Caco-2 (cell line): ENCODE measurements at regions not wholly inside any gene's neighbourhood (a gene's known extent, or its start where the extent isn't known, plus 50 kb on each side); places are given as distances from the start of the nearest gene placed in this dataset.

Experiments
- BruUV-seq: library from RNA; stranded (reverse); fragments of 400-500 nt; replicated peaks from 2 replicates; lab custom pipeline; 2021; lab: Mats Ljungman, UMichigan
- CTCF ChIA-PET: fragments of 300-600 bp; sonication (Branson Sonifier 250); formaldehyde crosslinking; loops from one replicate; lab custom pipeline; 2022; ENCODE audit warnings: antibody characterized with exemption; lab: Charles Lee
- POLR2A ChIA-PET: fragments of 300-600 bp; sonication (Branson Sonifier 250); formaldehyde crosslinking; loops from one replicate; lab custom pipeline; 2022; ENCODE audit warnings: antibody characterized with exemption; lab: Charles Lee
- DNase-seq, 2 experiments: peaks; one replicate each; pipeline versions ENCODE4 v3.0.0 to v3.0.0-alpha.2; 2020 to 2022
- H3K27me3 ChIP-seq: replicated peaks from 2 replicates; pipeline ENCODE4 v1.6.0; 2011; ENCODE audit warnings: low read length; ENCODE audit not compliant: control insufficient read depth, insufficient read depth
- H3K36me3 ChIP-seq: 2 replicates; pipeline ENCODE4 v1.5.1; 2011; ENCODE audit warnings: low read length; ENCODE audit not compliant: control insufficient read depth, insufficient read depth
- H3K4me1 ChIP-seq: fragments of 250-450 bp; sonication (Bioruptor Pico); 2 replicates; pipeline ENCODE4 v1.5.1; 2020; ENCODE audit warnings: mild to moderate bottlenecking
- H3K4me3 ChIP-seq: 2 replicates; pipeline ENCODE4 v1.5.1; 2011; ENCODE audit warnings: low read depth, mild to moderate bottlenecking, control low read depth, low read length
- H3K9me3 ChIP-seq: fragments of 250-450 bp; sonication (Bioruptor Pico); 2 replicates; pipeline ENCODE4 v1.5.1; 2020; ENCODE audit warnings: mild to moderate bottlenecking, moderate library complexity
- H3K27ac Mint-ChIP-seq: one replicate; pipeline ENCODE4 v1.8.0; 2022; ENCODE audit warnings: mixed read lengths; ENCODE audit not compliant: unreplicated experiment
- H3K27me3 Mint-ChIP-seq: one replicate; pipeline ENCODE4 v1.8.0; 2022; ENCODE audit warnings: mixed read lengths; ENCODE audit not compliant: insufficient read depth, unreplicated experiment
- H3K36me3 Mint-ChIP-seq: one replicate; pipeline ENCODE4 v1.8.0; 2022; ENCODE audit warnings: mild to moderate bottlenecking, mixed read lengths; ENCODE audit not compliant: insufficient read depth, unreplicated experiment
- H3K4me1 Mint-ChIP-seq: one replicate; pipeline ENCODE4 v1.8.0; 2022; ENCODE audit warnings: low read depth, mixed read lengths; ENCODE audit not compliant: unreplicated experiment
- H3K4me3 Mint-ChIP-seq: one replicate; pipeline ENCODE4 v1.8.0; 2022; ENCODE audit warnings: mild to moderate bottlenecking, moderate library complexity, mixed read lengths; ENCODE audit not compliant: unreplicated experiment
- H3K9me3 Mint-ChIP-seq: one replicate; pipeline ENCODE4 v1.8.0; 2022; ENCODE audit warnings: mixed read lengths; ENCODE audit not compliant: unreplicated experiment
- CTCF ChIP-seq, 2 experiments: fragments of 200-600 bp in 1 of 2; IDR thresholded peaks; 1 replicate in 1 of 2; 2 replicates in 1 of 2; pipeline versions ENCODE4 v1.5.1 to v1.8.0; 2011 to 2022; ENCODE audit warnings: antibody characterized with exemption in 1 of 2, control low read depth in 1 of 2, inconsistent platforms in 1 of 2, low read depth in 1 of 2, low read length in 1 of 2, mild to moderate bottlenecking in 1 of 2, moderate library complexity in 1 of 2; ENCODE audit not compliant: insufficient read depth in 1 of 2, severe bottlenecking in 1 of 2, unreplicated experiment in 1 of 2
- intact Hi-C: fragments of 100-400 bp; cut with micrococcal nuclease; formaldehyde crosslinking; loops from one replicate; pipeline ENCODE4 v1.10.0; 2022; ENCODE audit not compliant: unreplicated experiment

- no peaks in the 10 kb centered on the region for H3K9me3 ChIP-seq
- POLR2A ChIA-PET, result no interaction called here
- no peak overlapping the region for H3K27ac Mint-ChIP-seq
- H3K27me3 Mint-ChIP-seq, result no peaks in the 10 kb centered on the region
- no TSS peak for BruUV-seq
- CTCF ChIA-PET, result no interaction called here
- no peak for TF ChIP-seq CTCF (IDR thresholded peaks at IDR 0.05; ENCODE audit: insufficient read depth in 1 of 2, low read depth in 1 of 2, low read length in 1 of 2, severe bottlenecking in 1 of 2, unreplicated experiment in 1 of 2)
- H3K36me3 Mint-ChIP-seq, result no peaks in the 10 kb centered on the region
- no peaks in the 10 kb centered on the region for H3K36me3 ChIP-seq
- H3K4me3 ChIP-seq, result no peak overlapping the region
- no peaks in the 10 kb centered on the region for H3K27me3 ChIP-seq
- DNase-seq, result no peak
- intact Hi-C loops, result no loop called here
- no peak overlapping the region for H3K4me3 Mint-ChIP-seq
- peaks cover 4% of the 10 kb centered on the region for H3K9me3 Mint-ChIP-seq
- 0 out of 2 replicates have a peak, but pooled peaks cover 4% of the 10 kb centered on the region for H3K4me1 ChIP-seq
- H3K4me1 Mint-ChIP-seq, result no peaks in the 10 kb centered on the region
Observed at GRCh38 chr6:85942844-85943243, 300.2 kb upstream of the SYNCRIP start.

GRCh38 chr6:85936916-85937315 is 294.2 kb upstream of the SYNCRIP start:
- H3K27me3 Mint-ChIP-seq, result no peaks in the 10 kb centered on the region
- no peaks in the 10 kb centered on the region for H3K9me3 ChIP-seq
- H3K4me3 ChIP-seq, result no peak overlapping the region
- no peaks in the 10 kb centered on the region for H3K36me3 ChIP-seq
- BruUV-seq, result no TSS peak
- CTCF ChIA-PET, result interaction anchor here (0.7 kb wide), 1 partner anchor 14 kb away, joined by 3 read pairs; no protein-coding TSS in a partner anchor
- intact Hi-C loops, result no loop called here
- TF ChIP-seq CTCF (IDR thresholded peaks at IDR 0.05; ENCODE audit: insufficient read depth in 1 of 2, low read depth in 1 of 2, low read length in 1 of 2, severe bottlenecking in 1 of 2, unreplicated experiment in 1 of 2), result no peak
- no peaks in the 10 kb centered on the region for H3K36me3 Mint-ChIP-seq
- no peak overlapping the region for H3K27ac Mint-ChIP-seq
- POLR2A ChIA-PET, result no interaction called here
- DNase-seq, result no peak
- H3K4me1 Mint-ChIP-seq, result no peaks in the 10 kb centered on the region
- H3K9me3 Mint-ChIP-seq, result peaks cover 8% of the 10 kb centered on the region
- H3K4me3 Mint-ChIP-seq, result no peak overlapping the region
- no peaks in the 10 kb centered on the region for H3K27me3 ChIP-seq
- H3K4me1 ChIP-seq, result no peaks in the 10 kb centered on the region

- Mint-ChIP-seq H3K4me1 (no peaks in the 10 kb centered on the region), H3K4me3 (no peak overlapping the region), H3K27ac (no peak overlapping the region), H3K27me3 (no peaks in the 10 kb centered on the region), H3K36me3 (no peaks in the 10 kb centered on the region), H3K9me3 (no peaks in the 10 kb centered on the region)
- TF ChIP-seq CTCF (IDR thresholded peaks at IDR 0.05; ENCODE audit: insufficient read depth in 1 of 2, low read depth in 1 of 2, low read length in 1 of 2, severe bottlenecking in 1 of 2, unreplicated experiment in 1 of 2), result peak in 1 of 2 experiments; percentile 66
- ChIA-PET POLR2A (no interaction called here), CTCF (interaction anchor here (0.6 to 1.2 kb wide), 3 partner anchors 14 to 1014 kb away, joined by 3 to 4 read pairs (median 3); partner anchors contain the start of gene HTR1E)
- no peaks in the 10 kb centered on the region for H3K9me3 ChIP-seq
- peak in 1 of 2 experiments; percentile 52 for DNase-seq
- H3K36me3 ChIP-seq, result no peaks in the 10 kb centered on the region
- intact Hi-C loops, result loop anchor here (1.0 to 5.0 kb wide), 5 partner anchors 166 to 1106 kb away; partner anchors contain the start of gene HTR1E
- no peaks in the 10 kb centered on the region; the same call in 1 of the 2 replicates for H3K27me3 ChIP-seq
- no peak overlapping the region for H3K4me3 ChIP-seq
- no TSS peak for BruUV-seq
- no peaks in the 10 kb centered on the region for H3K4me1 ChIP-seq
Observed at GRCh38 chr6:85923013-85923430, 280.3 kb upstream of the SYNCRIP start.
